Mesothelial cell of epicardium (in vitro differentiated cells): ENCODE measurements at regions not wholly inside any gene's neighbourhood (a gene's known extent, or its start where the extent isn't known, plus 50 kb on each side); places are given as distances from the start of the nearest gene placed in this dataset.

ENCODE experiments used
- DNase-seq, 2 experiments: peaks; one replicate each; pipeline ENCODE4 v3.0.0; 2021; ENCODE audit warnings: low spot score in 2 of 2; ENCODE audit not compliant: unreplicated experiment in 2 of 2
- H3K27ac Mint-ChIP-seq: 2 replicates; pipeline ENCODE4 v1.8.0; 2021; ENCODE audit warnings: mixed read lengths
- H3K27me3 Mint-ChIP-seq: 2 replicates; pipeline ENCODE4 v1.8.0; 2021; ENCODE audit warnings: low read depth, mixed read lengths
- H3K36me3 Mint-ChIP-seq: 2 replicates; pipeline ENCODE4 v1.8.0; 2021; ENCODE audit warnings: mixed read lengths
- H3K4me1 Mint-ChIP-seq: 2 replicates; pipeline ENCODE4 v1.8.0; 2021; ENCODE audit warnings: mixed read lengths
- H3K4me3 Mint-ChIP-seq: 2 replicates; pipeline ENCODE4 v1.8.0; 2021; ENCODE audit warnings: mild to moderate bottlenecking, moderate library complexity, mixed read lengths
- H3K9me3 Mint-ChIP-seq: 2 replicates; pipeline ENCODE4 v1.8.0; 2021; ENCODE audit warnings: mixed read lengths
- TF ChIP-seq, protein P1 (sequence below): fragments of 200-600 bp; sonication (generic); IDR thresholded peaks from one replicate; pipeline ENCODE4 v1.5.0; 2021; ENCODE audit warnings: antibody characterized with exemption; ENCODE audit not compliant: unreplicated experiment

DNA sequence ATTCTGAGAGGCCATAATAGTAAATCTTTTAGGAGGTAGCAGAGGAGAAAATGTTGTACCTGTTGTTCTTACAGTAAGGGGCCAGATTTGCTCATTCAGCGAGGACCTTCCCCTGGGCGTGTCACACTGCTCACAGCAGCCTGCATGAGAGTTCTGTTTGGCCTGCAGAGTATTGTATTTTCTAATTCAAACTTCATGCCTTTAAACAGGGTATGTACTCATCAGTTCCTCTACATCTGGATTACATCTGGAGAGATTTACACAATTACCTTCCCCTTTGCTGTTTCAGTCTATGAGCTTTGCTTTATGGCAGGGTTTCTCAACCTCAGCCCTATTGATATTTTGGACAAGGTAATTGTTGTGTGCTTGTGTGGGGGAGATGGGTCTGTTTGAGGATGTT lies 170.9 kb upstream of the STK32A start:
- H3K36me3 Mint-ChIP-seq, result no peaks in the 10 kb centered on the region
- H3K9me3 Mint-ChIP-seq, result peaks cover 7% of the 10 kb centered on the region
- H3K27me3 Mint-ChIP-seq, result no peaks in the 10 kb centered on the region
- TF ChIP-seq, protein P1, sequence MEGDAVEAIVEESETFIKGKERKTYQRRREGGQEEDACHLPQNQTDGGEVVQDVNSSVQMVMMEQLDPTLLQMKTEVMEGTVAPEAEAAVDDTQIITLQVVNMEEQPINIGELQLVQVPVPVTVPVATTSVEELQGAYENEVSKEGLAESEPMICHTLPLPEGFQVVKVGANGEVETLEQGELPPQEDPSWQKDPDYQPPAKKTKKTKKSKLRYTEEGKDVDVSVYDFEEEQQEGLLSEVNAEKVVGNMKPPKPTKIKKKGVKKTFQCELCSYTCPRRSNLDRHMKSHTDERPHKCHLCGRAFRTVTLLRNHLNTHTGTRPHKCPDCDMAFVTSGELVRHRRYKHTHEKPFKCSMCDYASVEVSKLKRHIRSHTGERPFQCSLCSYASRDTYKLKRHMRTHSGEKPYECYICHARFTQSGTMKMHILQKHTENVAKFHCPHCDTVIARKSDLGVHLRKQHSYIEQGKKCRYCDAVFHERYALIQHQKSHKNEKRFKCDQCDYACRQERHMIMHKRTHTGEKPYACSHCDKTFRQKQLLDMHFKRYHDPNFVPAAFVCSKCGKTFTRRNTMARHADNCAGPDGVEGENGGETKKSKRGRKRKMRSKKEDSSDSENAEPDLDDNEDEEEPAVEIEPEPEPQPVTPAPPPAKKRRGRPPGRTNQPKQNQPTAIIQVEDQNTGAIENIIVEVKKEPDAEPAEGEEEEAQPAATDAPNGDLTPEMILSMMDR, result no peak
- H3K4me3 Mint-ChIP-seq, result no peak overlapping the region
- no peak for DNase-seq
- peak overlapping the region; percentile 57 for H3K27ac Mint-ChIP-seq
- peaks cover 42% of the 10 kb centered on the region for H3K4me1 Mint-ChIP-seq

DNA sequence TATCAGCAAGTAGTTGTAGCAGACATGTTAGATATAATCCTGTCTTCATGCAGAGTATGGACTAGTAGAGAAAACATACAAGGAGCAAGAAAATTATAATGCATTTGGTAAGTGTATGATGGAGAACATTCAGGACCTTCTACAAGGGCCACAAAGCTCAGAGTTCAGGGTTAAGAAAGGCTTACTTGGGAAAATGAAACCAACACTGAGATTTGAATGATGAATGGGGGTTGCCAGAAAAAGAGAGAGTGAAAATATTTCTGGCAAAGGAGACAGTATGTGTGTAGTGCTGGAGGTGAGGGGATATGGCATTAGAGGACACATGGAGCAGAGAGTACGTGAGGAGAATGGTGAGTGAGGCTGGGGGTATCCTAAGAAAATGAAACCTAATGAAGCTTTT lies 169.8 kb upstream of the STK32A start:
- Mint-ChIP-seq H3K4me1 (peaks cover 37% of the 10 kb centered on the region), H3K27ac (peak overlapping the region; percentile 8), H3K27me3 (no peaks in the 10 kb centered on the region), H3K4me3 (no peak overlapping the region), H3K9me3 (peaks cover 7% of the 10 kb centered on the region), H3K36me3 (no peaks in the 10 kb centered on the region)
- DNase-seq, result no peak
- TF ChIP-seq, protein P1, result no peak

DNA sequence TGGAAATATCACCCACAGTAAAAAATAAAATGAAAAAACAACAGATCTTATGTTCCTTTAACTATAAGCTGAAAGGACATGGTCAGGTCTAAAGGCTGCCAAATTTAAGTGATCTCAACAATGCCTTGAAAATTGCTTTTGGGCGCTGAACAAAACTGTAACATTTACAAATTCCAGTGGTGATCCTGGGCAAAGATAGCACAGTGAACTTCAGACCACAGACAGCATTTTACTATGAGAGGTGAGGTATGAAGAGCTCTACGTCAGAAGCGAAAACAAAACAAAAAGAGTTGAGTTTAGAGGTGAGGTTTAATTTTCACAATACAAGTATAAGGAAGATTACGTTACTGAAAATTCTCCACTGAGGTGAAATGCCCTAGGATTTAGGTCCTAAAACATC lies 165.8 kb upstream of the STK32A start:
- Mint-ChIP-seq H3K4me1 (peaks cover 23% of the 10 kb centered on the region), H3K27me3 (no peaks in the 10 kb centered on the region), H3K27ac (no peak overlapping the region), H3K9me3 (peaks cover 7% of the 10 kb centered on the region), H3K4me3 (no peak overlapping the region), H3K36me3 (no peaks in the 10 kb centered on the region)
- DNase-seq, result no peak
- TF ChIP-seq, protein P1, result no peak

DNA sequence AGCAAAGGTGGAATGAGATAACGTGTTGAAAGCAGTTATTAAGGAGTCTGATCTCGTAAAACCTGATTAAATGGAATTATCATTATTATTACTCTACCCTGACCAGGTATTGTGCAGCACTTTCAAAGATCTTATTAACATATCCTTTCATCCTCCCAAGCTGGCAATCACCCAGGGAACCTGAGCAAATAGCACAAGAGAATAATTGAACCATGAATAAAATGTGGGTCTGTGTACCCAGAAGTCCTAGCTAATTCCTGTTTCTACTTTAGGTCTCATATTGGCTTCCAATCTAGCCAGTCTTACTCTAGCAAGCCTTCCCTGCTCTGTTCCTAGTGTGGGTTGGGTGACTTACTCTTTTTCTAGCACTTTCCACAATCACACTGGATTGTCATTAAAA lies 162.2 kb upstream of the STK32A start:
- Mint-ChIP-seq H3K4me3 (no peak overlapping the region), H3K27ac (no peak overlapping the region), H3K36me3 (no peaks in the 10 kb centered on the region), H3K9me3 (peaks cover under 1% of the 10 kb centered on the region), H3K4me1 (peaks cover 7% of the 10 kb centered on the region), H3K27me3 (no peaks in the 10 kb centered on the region)
- DNase-seq, result no peak
- TF ChIP-seq, protein P1, result no peak

DNA sequence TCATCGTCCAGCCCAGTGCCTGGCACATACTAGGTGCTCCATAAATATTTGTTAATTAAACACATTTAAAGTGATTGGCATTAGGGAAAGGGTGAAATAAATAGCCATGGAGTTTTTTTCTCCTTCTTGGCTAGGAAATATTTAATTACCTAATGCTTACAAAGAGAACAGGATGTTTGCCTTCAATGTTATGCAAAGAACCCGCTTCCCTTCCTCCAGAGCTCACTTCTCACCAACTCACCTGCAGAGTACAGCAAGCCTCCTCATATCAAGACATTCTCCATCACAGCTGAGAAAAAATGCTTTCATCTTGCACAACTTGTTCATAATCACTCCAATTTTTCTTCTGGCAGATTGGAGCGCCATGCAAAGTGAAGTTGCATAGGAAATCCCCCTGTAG lies 161.7 kb upstream of the STK32A start:
- peaks cover 7% of the 10 kb centered on the region for H3K4me1 Mint-ChIP-seq
- no peak overlapping the region for H3K4me3 Mint-ChIP-seq
- DNase-seq, result no peak
- no peaks in the 10 kb centered on the region for H3K36me3 Mint-ChIP-seq
- H3K27me3 Mint-ChIP-seq, result no peaks in the 10 kb centered on the region
- TF ChIP-seq, protein P1, result no peak
- no peaks in the 10 kb centered on the region for H3K9me3 Mint-ChIP-seq
- no peak overlapping the region for H3K27ac Mint-ChIP-seq

DNA sequence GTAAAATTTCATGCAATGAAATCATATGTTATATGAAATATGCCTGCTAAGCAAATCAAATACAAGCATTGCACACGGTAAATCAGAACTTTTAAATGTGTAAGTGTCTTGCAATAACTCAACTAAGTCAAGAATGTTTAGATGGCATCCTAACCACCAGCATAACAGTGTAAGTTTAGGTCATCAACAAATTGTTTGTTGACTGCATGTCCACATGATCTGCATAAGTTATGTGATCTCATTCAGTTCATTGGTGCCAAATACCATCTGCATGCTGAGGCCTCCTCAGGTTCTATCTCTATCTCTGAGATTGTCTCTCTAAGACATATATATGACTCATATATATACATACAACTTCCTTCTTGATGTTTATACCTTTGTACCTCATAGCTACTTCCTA lies 159.6 kb upstream of the STK32A start:
- H3K4me1 Mint-ChIP-seq, result peaks cover 5% of the 10 kb centered on the region
- no peaks in the 10 kb centered on the region for H3K9me3 Mint-ChIP-seq
- TF ChIP-seq, protein P1, result no peak
- H3K27me3 Mint-ChIP-seq, result no peaks in the 10 kb centered on the region
- no peaks in the 10 kb centered on the region for H3K36me3 Mint-ChIP-seq
- no peak overlapping the region for H3K4me3 Mint-ChIP-seq
- no peak for DNase-seq
- H3K27ac Mint-ChIP-seq, result no peak overlapping the region
